Smooth muscle cell of the brain vasculature (primary cell): ENCODE measurements at regions not wholly inside any gene's neighbourhood (a gene's known extent, or its start where the extent isn't known, plus 50 kb on each side); places are given as distances from the start of the nearest gene placed in this dataset.
"Not testable (repeated sequence)": the region's sequence is repeated elsewhere in the genome, so short reads cannot be mapped to it uniquely, and the experiment has no call there.

Experiments used
- DNase-seq: peaks from one replicate; pipeline ENCODE4 v3.0.0-alpha.2; 2012; ENCODE audit warnings: low read depth, low spot score

DNA sequence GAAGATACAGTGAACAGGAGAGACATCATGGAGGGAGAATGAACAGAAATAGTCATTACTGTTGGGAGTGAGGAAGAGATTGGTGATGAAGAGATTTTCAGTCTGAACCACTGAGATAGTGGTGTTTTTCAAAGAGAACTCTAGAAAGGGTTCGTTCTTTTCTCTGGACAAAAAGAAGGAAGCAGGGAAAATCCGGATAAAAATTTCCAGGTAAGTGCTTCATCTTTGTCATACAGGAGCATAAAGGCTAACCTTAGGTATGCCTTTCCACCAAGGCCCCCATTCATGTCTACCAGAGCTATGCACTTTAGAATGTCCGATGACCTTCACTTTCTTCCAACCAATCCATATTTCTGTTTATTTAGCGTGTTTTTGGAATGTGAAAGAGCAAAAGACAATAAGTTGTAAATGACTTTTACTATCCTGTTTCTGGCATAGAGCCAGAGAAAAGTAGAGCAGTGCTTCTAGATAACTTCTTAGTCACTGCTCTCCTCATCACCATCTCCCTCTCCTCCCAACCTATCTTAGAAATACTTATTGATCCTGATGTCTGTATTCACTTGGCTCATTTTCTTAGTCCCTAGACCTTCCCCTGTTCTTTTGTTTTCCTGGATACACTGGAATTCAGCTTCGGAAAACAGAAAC, 116.5 kb downstream of the TTC6 start:
- DNase-seq, result no peak

- DNase-seq, result not testable (repeated sequence)
Measured at GRCh38 chr14:37712476-37712860, 117.0 kb downstream of the TTC6 start.

GRCh38 chr14:37712976-37713431, 117.6 kb downstream of the TTC6 start:
- DNase-seq, result no peak

GRCh38 chr14:37720131-37720530, 124.7 kb downstream of the TTC6 start:
- DNase-seq, result no peak

DNA sequence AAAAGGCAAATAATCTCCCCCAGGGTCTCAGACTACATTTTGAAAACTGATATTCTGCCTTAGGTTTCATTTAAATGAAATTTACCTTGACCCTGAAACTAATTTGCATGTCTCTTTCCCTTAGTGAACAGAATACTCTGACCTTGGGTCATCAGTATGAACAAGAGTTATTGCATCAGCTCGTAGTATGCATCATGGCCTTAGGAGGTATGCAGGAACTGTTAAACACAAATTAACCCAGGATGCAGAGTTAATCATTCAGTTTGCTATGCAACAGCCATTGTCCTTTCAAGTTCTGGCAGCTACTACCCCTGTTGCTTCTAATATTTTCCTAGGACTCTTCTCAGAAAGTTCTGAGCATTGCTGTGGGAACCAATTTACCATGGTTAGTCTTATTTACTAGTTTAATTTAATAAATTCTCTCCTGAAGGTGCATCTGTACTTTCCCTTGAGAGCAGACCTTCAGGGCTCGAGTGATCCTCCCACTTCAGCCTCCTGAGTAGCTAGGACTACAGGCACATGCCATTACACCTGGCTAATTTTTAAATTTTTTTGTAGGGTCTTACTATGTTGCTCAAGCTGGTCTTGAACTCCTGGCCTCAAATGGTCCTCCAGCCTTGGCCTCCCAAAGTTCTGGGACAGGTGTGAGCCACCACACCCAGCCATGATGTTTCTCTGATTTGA, 126.7 kb downstream of the TTC6 start:
- no peak for DNase-seq

- DNase-seq, result no peak
Measured at GRCh38 chr14:37723515-37723914, 128.1 kb downstream of the TTC6 start.

GRCh38 chr14:37726708-37727107, 131.3 kb downstream of the TTC6 start:
- DNase-seq, result no peak

DNA sequence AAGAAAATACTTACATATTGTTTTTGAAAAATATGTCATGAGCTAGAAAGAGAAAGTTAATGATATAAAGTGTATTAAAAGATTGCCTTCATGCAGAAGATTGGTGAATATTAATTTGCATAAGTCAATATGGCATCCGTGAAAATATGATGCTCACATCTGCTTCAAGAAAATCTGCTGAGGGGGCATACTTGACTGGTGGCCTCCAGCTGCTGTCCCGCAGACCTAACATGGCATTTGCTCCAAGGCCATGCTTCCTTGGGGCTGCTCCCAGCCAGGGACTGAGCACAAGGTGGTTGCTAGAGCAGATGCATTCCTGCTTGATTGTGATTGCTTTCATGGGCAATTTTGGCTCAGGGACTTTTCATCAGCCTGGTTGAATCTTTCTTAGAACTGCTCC, 133.8 kb downstream of the TTC6 start:
- DNase-seq, result no peak

DNA sequence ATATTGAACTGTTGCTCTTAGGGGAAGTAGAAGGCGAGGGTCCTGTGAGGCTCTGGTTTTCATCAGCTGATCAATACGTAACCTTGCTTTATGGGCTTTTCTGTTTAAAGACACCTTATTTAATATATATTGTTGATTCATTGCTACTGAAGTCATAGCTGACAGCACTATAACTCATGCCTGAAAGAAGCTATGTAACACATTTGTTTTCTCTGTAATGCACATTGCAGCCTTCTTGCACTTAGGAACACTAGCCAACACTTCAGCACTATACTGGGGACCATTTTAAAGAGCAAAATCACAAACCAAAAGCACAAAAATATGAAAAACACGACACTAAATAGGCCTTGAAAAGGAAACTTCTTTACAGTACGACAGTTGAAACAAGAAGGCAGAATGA, 135.7 kb downstream of the TTC6 start:
- DNase-seq, result no peak

DNA sequence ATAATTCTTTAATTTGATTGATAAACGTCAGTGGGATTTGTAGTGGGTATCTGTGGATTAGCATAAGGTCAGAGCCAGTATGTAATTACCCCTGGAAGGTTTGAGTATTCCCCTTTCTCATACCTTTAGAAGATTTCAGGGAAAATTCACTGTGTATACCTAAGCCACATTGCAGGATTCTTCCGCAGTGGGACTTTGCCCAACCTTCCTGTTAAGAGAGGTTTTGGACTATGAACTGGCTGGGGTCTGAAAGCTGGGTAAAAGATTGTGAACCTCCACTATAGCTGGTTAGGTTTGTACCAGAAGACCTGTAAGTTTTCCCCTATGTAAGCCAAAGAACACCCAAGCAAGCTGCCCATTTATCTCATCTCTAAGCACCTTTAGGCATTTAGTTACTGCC, 150.2 kb downstream of the TTC6 start:
- no peak for DNase-seq

- DNase-seq, result no peak
Measured at GRCh38 chr14:37746140-37746832, 150.9 kb downstream of the TTC6 start.

- no peak for DNase-seq
Measured at GRCh38 chr14:37753459-37753858, 158.0 kb downstream of the TTC6 start.

- not testable (repeated sequence) for DNase-seq
Measured at GRCh38 chr14:37760275-37760674, 164.8 kb downstream of the TTC6 start.

GRCh38 chr14:37763266-37763665, 167.8 kb downstream of the TTC6 start:
- DNase-seq, result no peak

DNA sequence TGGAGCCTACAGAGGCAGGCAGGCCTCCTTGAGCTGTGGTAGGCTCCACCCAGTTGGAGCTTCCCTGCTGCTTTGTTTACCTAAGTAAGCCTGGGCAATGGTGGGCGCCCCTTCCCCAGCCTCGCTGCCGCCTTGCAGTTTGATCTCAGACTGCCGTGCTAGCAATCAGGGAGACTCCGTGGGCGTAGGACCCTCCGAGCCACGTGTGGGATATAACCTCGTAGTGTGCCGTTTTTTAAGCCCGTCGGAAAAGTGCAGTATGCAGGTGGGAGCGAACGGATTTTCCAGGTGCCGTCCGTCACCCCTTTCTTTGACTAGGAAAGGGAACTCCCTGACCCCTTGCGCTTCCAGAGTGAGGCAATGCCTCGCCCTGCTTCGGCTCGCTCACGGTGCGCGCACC, 176.9 kb downstream of the TTC6 start:
- DNase-seq, result not testable (repeated sequence)

- no peak for DNase-seq
Measured at GRCh38 chr14:37776791-37777499, 181.5 kb downstream of the TTC6 start.

GRCh38 chr14:37778135-37778943, 182.9 kb downstream of the TTC6 start:
- no peak for DNase-seq

- DNase-seq, result no peak
Measured at GRCh38 chr14:37779480-37779879, 184.1 kb downstream of the TTC6 start.

DNA sequence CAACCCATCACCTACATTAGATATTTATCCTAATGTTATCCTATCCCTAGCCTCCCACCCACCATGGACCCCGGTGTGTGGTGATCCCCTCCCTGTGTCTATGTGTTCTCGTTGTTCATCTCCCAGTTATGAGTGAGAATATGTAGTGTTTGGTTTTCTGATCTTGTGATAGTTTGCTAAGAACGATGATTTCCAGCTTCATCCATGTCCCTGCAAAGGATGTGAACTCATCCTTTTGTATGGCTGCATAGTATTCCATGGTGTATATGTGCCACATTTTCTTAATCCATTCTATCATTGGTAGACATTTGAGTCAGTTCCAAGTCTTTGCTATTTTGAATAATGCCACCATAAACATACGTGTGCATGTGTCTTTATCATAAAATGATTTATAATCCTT, 185.3 kb downstream of the TTC6 start:
- DNase-seq, result not testable (repeated sequence)

DNA sequence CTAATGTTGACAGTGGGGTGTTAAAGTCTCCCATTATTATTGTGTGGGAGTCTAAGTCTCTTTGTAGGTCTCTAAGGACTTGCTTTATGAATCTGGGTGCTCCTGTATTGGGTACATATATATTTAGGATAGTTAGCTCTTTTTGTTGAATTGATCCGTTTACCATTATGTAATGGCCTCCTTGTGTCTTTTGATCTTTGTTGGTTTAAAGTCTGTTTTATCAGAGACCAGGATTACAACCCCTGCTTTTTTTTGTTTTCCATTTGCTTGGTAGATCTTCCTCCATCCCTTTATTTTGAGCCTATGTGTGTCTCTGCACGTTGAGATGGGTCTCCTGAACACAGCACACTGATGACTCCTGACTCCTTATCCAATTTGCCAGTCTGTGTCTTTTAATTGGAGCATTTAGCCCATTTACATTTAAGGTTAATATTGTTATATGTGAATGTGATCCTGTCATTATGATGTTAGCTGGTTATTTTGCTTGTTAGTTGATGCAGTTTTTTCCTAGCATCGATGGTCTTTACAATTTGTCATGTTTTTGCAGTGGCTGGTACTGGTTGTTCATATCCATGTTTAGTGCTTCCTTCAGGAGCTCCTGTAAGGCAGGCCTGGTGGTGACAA, 188.9 kb downstream of the TTC6 start:
- DNase-seq, result not testable (repeated sequence)

GRCh38 chr14:37784827-37785223, 189.4 kb downstream of the TTC6 start:
- DNase-seq, result not testable (repeated sequence)
